Tibial nerve (tissue), 4 donors: ENCODE measurements at regions not wholly inside any gene's neighbourhood (a gene's known extent, or its start where the extent isn't known, plus 50 kb on each side); places are given as distances from the start of the nearest gene placed in this dataset.

ENCODE experiments used
- DNase-seq, 2 donors: peaks; one replicate each; pipeline ENCODE4 v3.0.0-alpha.2; 2019; ENCODE audit warnings: low spot score in 2 of 2
- H3K27ac ChIP-seq, 4 donors: fragments of 200-600 bp; sonication (generic) in 3 of 4; one replicate each; pipeline ENCODE4 v1.5.1; 2017 to 2019; ENCODE audit warnings: mild to moderate bottlenecking in 1 of 4
- H3K27me3 ChIP-seq, 2 donors: fragments of 200-600 bp; sonication (generic) in 1 of 2; one replicate each; pipeline versions ENCODE4 v1.5.1 to v1.6.0; 2017 to 2019
- H3K36me3 ChIP-seq, 3 donors: fragments of 200-600 bp; sonication (generic); one replicate each; pipeline ENCODE4 v1.5.1; 2018 to 2019
- H3K4me1 ChIP-seq, 4 donors: fragments of 200-600 bp; sonication (generic) in 3 of 4; one replicate each; pipeline ENCODE4 v1.5.1; 2017 to 2019
- H3K4me3 ChIP-seq, 4 donors: fragments of 200-600 bp; sonication (generic) in 3 of 4; one replicate each; pipeline ENCODE4 v1.5.1; 2017 to 2019; ENCODE audit warnings: mild to moderate bottlenecking in 1 of 4, moderate library complexity in 1 of 4
- H3K9me3 ChIP-seq, 4 donors: fragments of 200-600 bp; sonication (generic) in 3 of 4; one replicate each; pipeline ENCODE4 v1.5.1; 2017 to 2019
- CTCF ChIP-seq, 5 experiments: fragments of 200-600 bp in 3 of 5; fragments of 450-650 bp in 2 of 5; sonication (generic) in 3 of 5; IDR thresholded peaks; one replicate each; pipeline ENCODE4 v1.5.1; 2016 to 2019; ENCODE audit warnings: antibody characterized with exemption in 5 of 5, mild to moderate bottlenecking in 3 of 5, moderate library complexity in 2 of 5
- EP300 ChIP-seq, 2 donors: sonication (generic); formaldehyde crosslinking; IDR thresholded peaks; one replicate each; pipeline ENCODE4 v1.6.1; 2017; ENCODE audit warnings: antibody characterized with exemption in 2 of 2, mild to moderate bottlenecking in 1 of 2
- POLR2A ChIP-seq, 2 donors: fragments of 450-650 bp; IDR thresholded peaks; one replicate each; pipeline ENCODE4 v1.6.1; 2017; ENCODE audit warnings: antibody characterized with exemption in 2 of 2, mild to moderate bottlenecking in 2 of 2, moderate library complexity in 2 of 2
- WGBS, 2 donors: methylation state at CpG; one replicate each; pipeline ENCODE4 v1.1.5; 2018; 5-methylcytosine and 5-hydroxymethylcytosine counted together

DNA sequence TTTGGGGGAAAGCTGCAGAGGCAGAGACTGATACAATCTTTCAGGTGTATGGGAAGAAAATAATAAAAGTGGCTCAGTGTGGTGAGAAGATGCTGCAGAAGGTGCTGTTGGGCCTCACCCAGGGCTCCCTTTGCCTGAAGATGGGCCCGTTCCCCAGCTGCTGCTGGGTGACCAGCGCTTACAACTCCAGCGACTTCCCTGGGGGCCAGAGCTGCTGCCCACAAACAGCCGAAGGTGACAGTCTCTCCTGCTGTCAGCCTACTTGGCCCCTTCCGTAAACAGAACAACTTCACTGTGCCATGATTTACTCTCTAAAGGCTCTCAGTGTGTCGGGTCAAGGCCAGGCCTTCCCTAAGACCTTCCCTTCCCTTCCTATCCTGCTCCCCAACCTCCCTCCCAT, 93.6 kb upstream of the PCBD1 start:
- Histone ChIP-seq H3K4me1 (no peaks in the 10 kb centered on the region), H3K4me3 (no peak overlapping the region), H3K36me3 (no peaks in the 10 kb centered on the region), H3K27ac (no peak overlapping the region), H3K9me3 (peaks cover 0 to 5% (median 0%) of the 10 kb centered on the region in 4 donors), H3K27me3 (no peaks in the 10 kb centered on the region)
- WGBS, 2 donors, result 82 to 95% methylated on average over 6 of the region's 6 CpGs
- no peak for DNase-seq
- TF ChIP-seq POLR2A (IDR thresholded peaks at IDR 0.05) (no peak), EP300 (IDR thresholded peaks at IDR 0.05) (no peak), CTCF (IDR thresholded peaks at IDR 0.05) (no peak)

- H3K4me3 ChIP-seq, result no peak overlapping the region
- 62 to 89% methylated on average over 3 of the region's 3 CpGs for WGBS, 2 donors
- no peaks in the 10 kb centered on the region for H3K36me3 ChIP-seq
- no peaks in the 10 kb centered on the region for H3K27me3 ChIP-seq
- no peak for TF ChIP-seq EP300 (IDR thresholded peaks at IDR 0.05)
- TF ChIP-seq CTCF (IDR thresholded peaks at IDR 0.05), result no peak
- no peak for TF ChIP-seq POLR2A (IDR thresholded peaks at IDR 0.05)
- peaks cover 0 to 5% (median 0%) of the 10 kb centered on the region in 4 donors for H3K9me3 ChIP-seq
- no peaks in the 10 kb centered on the region for H3K4me1 ChIP-seq
- DNase-seq, result no peak
- no peak overlapping the region for H3K27ac ChIP-seq
Observed at GRCh38 chr10:70982443-70982842, 94.1 kb upstream of the PCBD1 start.

- no peak for TF ChIP-seq CTCF (IDR thresholded peaks at IDR 0.05)
- TF ChIP-seq EP300 (IDR thresholded peaks at IDR 0.05), result no peak
- TF ChIP-seq POLR2A (IDR thresholded peaks at IDR 0.05), result no peak
- no peak overlapping the region for H3K27ac ChIP-seq
- 60 to 61% methylated on average over 8 of the region's 8 CpGs for WGBS, 2 donors
Observed at GRCh38 chr10:70984986-70985722, 96.8 kb upstream of the PCBD1 start.

DNA sequence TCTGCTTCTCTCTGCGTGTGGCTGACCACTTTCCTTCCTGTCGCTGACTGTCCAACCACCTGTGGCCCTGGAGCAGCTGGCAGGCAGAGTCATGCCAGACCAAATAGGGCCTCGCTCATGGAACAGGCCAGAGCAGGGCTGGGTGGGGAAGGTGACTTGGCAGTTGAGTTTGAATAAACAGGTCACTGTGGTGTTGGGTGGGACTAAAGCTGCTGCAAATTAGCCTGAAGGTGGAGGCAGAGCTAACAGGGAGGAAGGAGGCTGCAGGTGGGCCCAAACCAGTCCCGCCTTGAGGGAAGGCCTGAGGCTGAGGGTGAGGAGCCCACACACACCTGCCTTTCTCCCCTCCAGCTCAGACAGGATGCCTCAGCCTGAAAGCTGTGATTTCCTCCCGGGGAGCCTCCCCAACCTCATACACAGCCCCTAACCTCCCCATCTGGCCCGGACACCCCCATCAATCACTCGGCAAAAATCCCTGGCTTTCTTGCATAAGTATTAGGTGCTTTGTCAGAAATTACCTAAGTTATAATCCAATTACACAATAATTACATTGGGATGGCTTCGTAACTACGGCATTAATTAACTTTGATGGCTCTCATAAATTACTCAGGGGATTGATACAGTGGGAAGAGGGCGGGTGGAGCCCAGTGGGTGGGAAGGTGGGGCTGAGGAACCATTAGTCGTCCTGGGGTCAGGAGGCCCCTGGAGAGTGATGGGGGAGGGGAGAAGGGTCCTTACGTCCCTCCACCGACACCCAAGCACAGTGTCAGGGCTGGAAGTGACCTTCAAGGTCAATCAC, 97.7 kb upstream of the PCBD1 start:
- no peak overlapping the region for H3K4me3 ChIP-seq
- no peaks in the 10 kb centered on the region for H3K27me3 ChIP-seq
- 53 to 68% methylated on average over 13 of the region's 13 CpGs for whole genome bisulfite sequencing, 2 donors
- H3K4me1 ChIP-seq, result no peaks in the 10 kb centered on the region
- H3K36me3 ChIP-seq, result no peaks in the 10 kb centered on the region
- TF ChIP-seq POLR2A (IDR thresholded peaks at IDR 0.05) (no peak), EP300 (IDR thresholded peaks at IDR 0.05) (no peak), CTCF (IDR thresholded peaks at IDR 0.05) (no peak)
- H3K27ac ChIP-seq, result no peak overlapping the region
- peaks cover 0 to 5% (median 0%) of the 10 kb centered on the region in 4 donors for H3K9me3 ChIP-seq
- no peak for DNase-seq

More at GRCh38 chr10:70984986-70985722, 96.8 kb upstream of the PCBD1 start:
- no peak overlapping the region for H3K4me3 ChIP-seq
- no peaks in the 10 kb centered on the region for H3K4me1 ChIP-seq
- DNase-seq, result no peak
- H3K27me3 ChIP-seq, result no peaks in the 10 kb centered on the region
- no peaks in the 10 kb centered on the region for H3K36me3 ChIP-seq
- H3K9me3 ChIP-seq, result peaks cover 0 to 5% (median 0%) of the 10 kb centered on the region in 4 donors

DNA sequence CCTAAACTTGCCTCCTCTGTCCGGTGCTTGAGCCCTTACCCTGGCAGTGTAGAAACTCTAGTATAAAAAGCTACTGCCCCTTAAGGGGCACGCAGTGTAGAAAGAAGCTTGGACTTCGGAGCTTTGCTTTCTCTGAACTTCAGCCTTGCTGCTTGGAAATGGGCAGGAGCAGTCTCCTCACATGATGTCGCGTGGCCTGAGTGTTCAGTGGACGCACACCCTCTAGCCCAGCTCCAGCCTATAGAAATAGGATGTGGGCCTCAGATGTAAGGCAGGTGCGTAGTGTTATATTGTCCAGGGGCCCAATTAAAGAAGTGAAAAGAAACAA, 98.2 kb upstream of the PCBD1 start:
- no peaks in the 10 kb centered on the region for H3K36me3 ChIP-seq
- no peaks in the 10 kb centered on the region for H3K27me3 ChIP-seq
- TF ChIP-seq CTCF (IDR thresholded peaks at IDR 0.05) (no peak), POLR2A (IDR thresholded peaks at IDR 0.05) (no peak), EP300 (IDR thresholded peaks at IDR 0.05) (no peak)
- no peak overlapping the region for H3K4me3 ChIP-seq
- WGBS, 2 donors, result 83 to 93% methylated on average over 7 of the region's 7 CpGs
- no peaks in the 10 kb centered on the region for H3K4me1 ChIP-seq
- no peak for DNase-seq
- no peak overlapping the region for H3K27ac ChIP-seq
- peaks cover 0 to 5% (median 0%) of the 10 kb centered on the region in 4 donors for H3K9me3 ChIP-seq
